GM13976 (cell line): ENCODE measurements at regions not wholly inside any gene's neighbourhood (a gene's known extent, or its start where the extent isn't known, plus 50 kb on each side); places are given as distances from the start of the nearest gene placed in this dataset.
"Not testable (repeated sequence)": the region's sequence is repeated elsewhere in the genome, so short reads cannot be mapped to it uniquely, and the experiment has no call there.

Source experiments
- DNase-seq: peaks from one replicate; pipeline ENCODE4 v3.0.0; 2012; ENCODE audit warnings: low spot score
- in situ Hi-C: fragments of 300-500 bp; cut with MboI; formaldehyde crosslinking; loops from one replicate; pipeline ENCODE4 v1.12.0; 2022; ENCODE audit warnings: low sequenced_read_pairs, mixed read lengths, inconsistent platforms; ENCODE audit not compliant: unreplicated experiment
- TF ChIP-seq, protein P1 (sequence below): IDR thresholded peaks from 2 replicates; pipeline ENCODE4 v1.5.1; 2012; ENCODE audit warnings: borderline replicate concordance, mild to moderate bottlenecking; ENCODE audit not compliant: insufficient read depth; ENCODE audit errors: extremely low read depth, missing control alignments, control extremely low read depth

DNA sequence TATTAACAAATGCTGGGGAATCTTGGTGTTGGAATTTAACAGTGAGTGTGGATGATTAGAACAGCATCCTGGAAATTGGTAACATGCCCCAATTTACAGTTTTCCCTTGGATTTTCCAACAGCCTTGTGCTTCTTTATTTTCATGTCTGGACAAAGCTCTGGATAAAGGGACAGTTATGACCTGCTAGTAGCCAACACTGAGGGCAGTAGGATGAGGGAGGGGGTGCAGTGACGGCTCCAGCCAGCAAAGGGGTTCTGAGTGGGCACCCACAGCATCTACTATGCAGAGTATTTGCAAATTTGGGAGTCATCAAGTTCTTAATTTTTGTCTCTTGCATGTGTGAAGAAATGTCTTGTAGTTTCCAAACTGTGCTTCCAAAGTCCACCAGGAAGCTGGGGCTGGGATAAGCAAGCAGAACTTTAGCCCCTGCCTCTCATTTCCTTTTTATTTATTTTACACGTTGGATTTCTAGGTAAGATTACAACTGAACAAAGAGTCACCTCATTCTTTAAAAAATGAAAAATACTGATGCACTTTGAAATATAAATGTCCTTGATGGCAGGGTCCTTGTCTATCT, 63.0 kb upstream of the SELENOP start:
- in situ Hi-C loops = no loop called here

GRCh38 chr5:42872865-42873264, 61.2 kb upstream of the SELENOP start:
- DNase-seq = no peak
- in situ Hi-C loops = no loop called here
- TF ChIP-seq, protein P1, sequence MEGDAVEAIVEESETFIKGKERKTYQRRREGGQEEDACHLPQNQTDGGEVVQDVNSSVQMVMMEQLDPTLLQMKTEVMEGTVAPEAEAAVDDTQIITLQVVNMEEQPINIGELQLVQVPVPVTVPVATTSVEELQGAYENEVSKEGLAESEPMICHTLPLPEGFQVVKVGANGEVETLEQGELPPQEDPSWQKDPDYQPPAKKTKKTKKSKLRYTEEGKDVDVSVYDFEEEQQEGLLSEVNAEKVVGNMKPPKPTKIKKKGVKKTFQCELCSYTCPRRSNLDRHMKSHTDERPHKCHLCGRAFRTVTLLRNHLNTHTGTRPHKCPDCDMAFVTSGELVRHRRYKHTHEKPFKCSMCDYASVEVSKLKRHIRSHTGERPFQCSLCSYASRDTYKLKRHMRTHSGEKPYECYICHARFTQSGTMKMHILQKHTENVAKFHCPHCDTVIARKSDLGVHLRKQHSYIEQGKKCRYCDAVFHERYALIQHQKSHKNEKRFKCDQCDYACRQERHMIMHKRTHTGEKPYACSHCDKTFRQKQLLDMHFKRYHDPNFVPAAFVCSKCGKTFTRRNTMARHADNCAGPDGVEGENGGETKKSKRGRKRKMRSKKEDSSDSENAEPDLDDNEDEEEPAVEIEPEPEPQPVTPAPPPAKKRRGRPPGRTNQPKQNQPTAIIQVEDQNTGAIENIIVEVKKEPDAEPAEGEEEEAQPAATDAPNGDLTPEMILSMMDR = no peak

More for the DNA sequence above, 63.0 kb upstream of the SELENOP start:
- no peak for DNase-seq
- TF ChIP-seq, protein P1 = no peak

DNA sequence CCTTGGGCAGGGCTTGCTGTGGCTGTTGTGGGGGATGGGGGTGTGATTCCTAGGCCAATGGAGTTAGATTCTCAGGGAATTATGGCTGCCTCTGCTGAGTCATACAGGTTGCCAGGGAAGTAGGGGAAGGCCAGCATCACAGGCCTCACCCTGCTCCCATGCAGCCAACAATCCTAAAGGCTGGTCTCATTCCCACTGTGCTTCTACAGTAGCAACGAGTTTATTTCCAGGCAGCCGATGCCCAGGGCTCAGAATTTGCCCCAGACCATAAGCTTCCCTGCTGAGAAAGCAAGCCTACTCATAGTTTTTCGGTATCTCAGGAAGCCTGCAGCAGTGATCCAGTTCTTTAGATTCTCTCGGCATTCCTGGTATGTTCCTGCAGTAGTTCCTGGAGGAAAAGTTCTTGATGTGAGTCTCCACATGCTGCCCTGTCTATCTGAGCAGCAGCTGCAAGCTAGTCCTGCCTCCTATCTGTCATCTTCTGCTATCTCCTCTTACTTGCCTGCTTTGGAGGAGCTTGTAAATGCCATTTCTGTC, 59.3 kb upstream of the SELENOP start:
- TF ChIP-seq, protein P1 = no peak
- in situ Hi-C loops = no loop called here

GRCh38 chr5:42868417-42868816, 56.7 kb upstream of the SELENOP start:
- in situ Hi-C loops, DNase-seq: not testable (repeated sequence)

More for the DNA sequence above, 59.3 kb upstream of the SELENOP start:
- no peak for DNase-seq

DNA sequence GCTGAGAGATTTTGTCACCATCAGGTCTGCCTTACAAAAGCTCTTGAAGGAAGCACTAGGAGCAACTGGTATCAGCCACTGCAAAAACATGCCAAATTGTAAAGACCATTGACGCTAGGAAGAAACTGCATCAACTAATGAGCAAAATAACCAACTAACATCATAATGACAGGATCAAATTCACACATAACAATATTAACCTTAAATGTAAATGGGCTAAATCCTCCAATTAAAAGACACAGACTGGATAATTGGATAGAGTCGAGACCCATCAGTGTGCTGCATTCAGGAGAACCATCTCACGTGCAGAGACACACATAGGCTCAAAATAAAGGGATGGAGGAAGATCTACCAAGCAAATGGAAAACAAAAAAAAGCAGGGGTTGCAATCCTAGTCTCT, 53.1 kb upstream of the SELENOP start:
- in situ Hi-C loops, DNase-seq: not testable (repeated sequence)
